CD4-positive, CD25-positive, alpha-beta regulatory T cell (primary cell): ENCODE measurements at regions not wholly inside any gene's neighbourhood (a gene's known extent, or its start where the extent isn't known, plus 50 kb on each side); places are given as distances from the start of the nearest gene placed in this dataset.

Source experiments
- ATAC-seq, 2 donors: fragments of 150-1000 bp; cut with Tn5 transposase; one replicate each; pipeline ENCODE4 v1.10.0; 2021; ENCODE audit warnings: low read depth in 2 of 2, moderate number of reproducible peaks in 2 of 2, moderate library complexity in 1 of 2
- DNase-seq, 3 donors: peaks; one replicate each; pipeline versions ENCODE4 v3.0.0 to v3.0.0-alpha.2; 2012 to 2022; ENCODE audit warnings: mixed read lengths in 1 of 3
- H3K27ac ChIP-seq: one replicate; pipeline ENCODE4 v1.7.0; 2013; ENCODE audit warnings: mild to moderate bottlenecking, low read length; ENCODE audit not compliant: insufficient read depth, poor library complexity, severe bottlenecking
- H3K27me3 ChIP-seq: one replicate; pipeline ENCODE4 v1.7.0; 2013; ENCODE audit warnings: low read length; ENCODE audit not compliant: control insufficient read depth, insufficient read depth
- H3K36me3 ChIP-seq: one replicate; pipeline ENCODE4 v1.7.0; 2013; ENCODE audit warnings: mild to moderate bottlenecking, low read length, moderate library complexity; ENCODE audit not compliant: control insufficient read depth, insufficient read depth
- H3K4me1 ChIP-seq: 2 replicates; pipeline ENCODE4 v1.7.0; 2013; ENCODE audit warnings: mild to moderate bottlenecking, low read length; ENCODE audit not compliant: insufficient read depth, control insufficient read depth, poor library complexity, severe bottlenecking
- H3K4me3 ChIP-seq: one replicate; pipeline ENCODE4 v1.7.0; 2013; ENCODE audit warnings: low read depth, mild to moderate bottlenecking, low read length, moderate library complexity
- H3K9me3 ChIP-seq, 2 experiments: 1 replicate in 1 of 2; 2 replicates in 1 of 2; pipeline ENCODE4 v1.7.0; 2013; ENCODE audit warnings: low read length in 2 of 2, mild to moderate bottlenecking in 1 of 2, moderate library complexity in 1 of 2; ENCODE audit not compliant: control insufficient read depth in 2 of 2
- H3K27ac Mint-ChIP-seq, 3 donors: one replicate each; pipeline ENCODE4 v1.8.0; 2020 to 2022; ENCODE audit warnings: mild to moderate bottlenecking in 3 of 3, mixed read lengths in 3 of 3, moderate library complexity in 2 of 3
- H3K27me3 Mint-ChIP-seq: one replicate; pipeline ENCODE4 v1.8.0; 2022; ENCODE audit warnings: mild to moderate bottlenecking, mixed read lengths
- H3K36me3 Mint-ChIP-seq: one replicate; pipeline ENCODE4 v1.8.0; 2020; ENCODE audit warnings: mixed read lengths
- H3K4me1 Mint-ChIP-seq, 4 donors: one replicate each; pipeline ENCODE4 v1.8.0; 2020 to 2022; ENCODE audit warnings: mixed read lengths in 4 of 4, mild to moderate bottlenecking in 1 of 4
- H3K4me3 Mint-ChIP-seq, 4 donors: one replicate each; pipeline ENCODE4 v1.8.0; 2020 to 2022; ENCODE audit warnings: mild to moderate bottlenecking in 4 of 4, mixed read lengths in 4 of 4, moderate library complexity in 3 of 4
- H3K9me3 Mint-ChIP-seq, 7 donors: one replicate each; pipeline ENCODE4 v1.8.0; 2020 to 2022; ENCODE audit warnings: mixed read lengths in 7 of 7, mild to moderate bottlenecking in 3 of 7, moderate library complexity in 2 of 7

- Mint-ChIP-seq H3K9me3 (peaks cover 0 to 3% (median 0%) of the 10 kb centered on the region in 7 donors), H3K4me3 (no peak overlapping the region), H3K27me3 (no peaks in the 10 kb centered on the region), H3K36me3 (no peaks in the 10 kb centered on the region), H3K4me1 (no peaks in the 10 kb centered on the region), H3K27ac (no peak overlapping the region)
- H3K4me1 ChIP-seq, result no peaks in the 10 kb centered on the region
- H3K27me3 ChIP-seq, result no peaks in the 10 kb centered on the region
- no peak overlapping the region for H3K4me3 ChIP-seq
- H3K9me3 ChIP-seq, result no peaks in the 10 kb centered on the region
- DNase-seq (no peak), ATAC-seq (no peak)
- no peaks in the 10 kb centered on the region for H3K36me3 ChIP-seq
- no peak overlapping the region for H3K27ac ChIP-seq
Observed at GRCh38 chr9:86997156-86997555, 49.9 kb upstream of the GAS1 start.

- ATAC-seq, result no peak
- no peaks in the 10 kb centered on the region for H3K36me3 Mint-ChIP-seq
- no peaks in the 10 kb centered on the region for H3K4me1 ChIP-seq
- no peaks in the 10 kb centered on the region for H3K36me3 ChIP-seq
- no peaks in the 10 kb centered on the region for H3K9me3 ChIP-seq
- peaks cover 0 to 4% (median 0%) of the 10 kb centered on the region in 7 donors for H3K9me3 Mint-ChIP-seq
- H3K27me3 Mint-ChIP-seq, result no peaks in the 10 kb centered on the region
- H3K4me3 ChIP-seq, result no peak overlapping the region
- no peaks in the 10 kb centered on the region for H3K4me1 Mint-ChIP-seq
- H3K27ac ChIP-seq, result no peak overlapping the region
- no peaks in the 10 kb centered on the region for H3K27me3 ChIP-seq
- no peak for DNase-seq
- no peak overlapping the region for H3K4me3 Mint-ChIP-seq
- H3K27ac Mint-ChIP-seq, result no peak overlapping the region
Observed at GRCh38 chr9:86997951-86998350, 50.6 kb upstream of the GAS1 start.

GRCh38 chr9:87002517-87002916 lies 55.2 kb upstream of the GAS1 start:
- no peaks in the 10 kb centered on the region for H3K4me1 Mint-ChIP-seq
- ATAC-seq (no peak), DNase-seq (no peak)
- H3K27me3 ChIP-seq, result peaks cover 2% of the 10 kb centered on the region
- H3K9me3 ChIP-seq, result no peaks in the 10 kb centered on the region
- no peak overlapping the region for H3K4me3 ChIP-seq
- no peak overlapping the region for H3K4me3 Mint-ChIP-seq
- no peak overlapping the region for H3K27ac Mint-ChIP-seq
- H3K36me3 ChIP-seq, result no peaks in the 10 kb centered on the region
- H3K27ac ChIP-seq, result no peak overlapping the region
- no peaks in the 10 kb centered on the region for H3K36me3 Mint-ChIP-seq
- H3K27me3 Mint-ChIP-seq, result no peaks in the 10 kb centered on the region
- peaks cover 0 to 4% (median 0%) of the 10 kb centered on the region in 7 donors for H3K9me3 Mint-ChIP-seq
- H3K4me1 ChIP-seq, result no peaks in the 10 kb centered on the region

- H3K27ac Mint-ChIP-seq, result no peak overlapping the region
Observed at GRCh38 chr9:87004016-87004415, 56.7 kb upstream of the GAS1 start.

GRCh38 chr9:87006956-87007355 lies 59.6 kb upstream of the GAS1 start:
- no peak overlapping the region for H3K27ac Mint-ChIP-seq
- no peaks in the 10 kb centered on the region for H3K4me1 Mint-ChIP-seq
- Histone ChIP-seq H3K36me3 (no peaks in the 10 kb centered on the region), H3K9me3 (no peaks in the 10 kb centered on the region), H3K27me3 (peaks cover 2% of the 10 kb centered on the region), H3K4me1 (no peaks in the 10 kb centered on the region), H3K27ac (no peak overlapping the region), H3K4me3 (no peak overlapping the region)
- no peaks in the 10 kb centered on the region for H3K27me3 Mint-ChIP-seq
- DNase-seq (no peak), ATAC-seq (no peak)
- peaks cover 0 to 4% (median 2%) of the 10 kb centered on the region in 7 donors for H3K9me3 Mint-ChIP-seq
- H3K4me3 Mint-ChIP-seq, result no peak overlapping the region
- H3K36me3 Mint-ChIP-seq, result no peaks in the 10 kb centered on the region

More at GRCh38 chr9:87004016-87004415, 56.7 kb upstream of the GAS1 start:
- Mint-ChIP-seq H3K36me3 (no peaks in the 10 kb centered on the region), H3K4me1 (no peaks in the 10 kb centered on the region), H3K4me3 (no peak overlapping the region), H3K9me3 (peaks cover 0 to 4% (median 0%) of the 10 kb centered on the region in 7 donors), H3K27me3 (no peaks in the 10 kb centered on the region)
- Histone ChIP-seq H3K27ac (no peak overlapping the region), H3K9me3 (no peaks in the 10 kb centered on the region), H3K36me3 (no peaks in the 10 kb centered on the region), H3K27me3 (peaks cover 2% of the 10 kb centered on the region), H3K4me3 (no peak overlapping the region), H3K4me1 (no peaks in the 10 kb centered on the region)
- DNase-seq (no peak), ATAC-seq (no peak)

GRCh38 chr9:87007711-87008366 lies 60.5 kb upstream of the GAS1 start:
- H3K4me1 Mint-ChIP-seq, result no peaks in the 10 kb centered on the region

GRCh38 chr9:87008667-87009066 lies 61.4 kb upstream of the GAS1 start:
- Histone ChIP-seq H3K4me3 (no peak overlapping the region), H3K27ac (no peak overlapping the region), H3K27me3 (peaks cover 2% of the 10 kb centered on the region), H3K9me3 (no peaks in the 10 kb centered on the region), H3K36me3 (no peaks in the 10 kb centered on the region), H3K4me1 (no peaks in the 10 kb centered on the region)
- Mint-ChIP-seq H3K4me3 (no peak overlapping the region), H3K27me3 (no peaks in the 10 kb centered on the region), H3K36me3 (no peaks in the 10 kb centered on the region), H3K9me3 (peaks cover 0 to 3% (median 0%) of the 10 kb centered on the region in 7 donors), H3K27ac (no peak overlapping the region), H3K4me1 (no peaks in the 10 kb centered on the region)
- ATAC-seq, result no peak
- DNase-seq, result no peak

More at GRCh38 chr9:87007711-87008366, 60.5 kb upstream of the GAS1 start:
- DNase-seq (no peak), ATAC-seq (no peak)
- no peaks in the 10 kb centered on the region for H3K4me1 ChIP-seq
- Mint-ChIP-seq H3K27ac (no peak overlapping the region), H3K4me3 (no peak overlapping the region), H3K9me3 (peaks cover 0 to 4% (median 0%) of the 10 kb centered on the region in 7 donors), H3K27me3 (no peaks in the 10 kb centered on the region), H3K36me3 (no peaks in the 10 kb centered on the region)
- H3K4me3 ChIP-seq, result no peak overlapping the region
- no peaks in the 10 kb centered on the region for H3K36me3 ChIP-seq
- no peak overlapping the region for H3K27ac ChIP-seq
- H3K9me3 ChIP-seq, result no peaks in the 10 kb centered on the region
- H3K27me3 ChIP-seq, result peaks cover 2% of the 10 kb centered on the region

- Histone ChIP-seq H3K4me1 (no peaks in the 10 kb centered on the region), H3K9me3 (no peaks in the 10 kb centered on the region), H3K4me3 (no peak overlapping the region), H3K27ac (no peak overlapping the region), H3K36me3 (no peaks in the 10 kb centered on the region), H3K27me3 (peaks cover 2% of the 10 kb centered on the region)
- H3K27ac Mint-ChIP-seq, result no peak overlapping the region
- no peak overlapping the region for H3K4me3 Mint-ChIP-seq
- no peaks in the 10 kb centered on the region for H3K27me3 Mint-ChIP-seq
- ATAC-seq (no peak), DNase-seq (no peak)
- no peaks in the 10 kb centered on the region for H3K4me1 Mint-ChIP-seq
- no peaks in the 10 kb centered on the region for H3K36me3 Mint-ChIP-seq
- H3K9me3 Mint-ChIP-seq, result peaks cover 0 to 4% (median 0%) of the 10 kb centered on the region in 7 donors
Observed at GRCh38 chr9:87010626-87011025, 63.3 kb upstream of the GAS1 start.
